ENCODE measurements at regions not wholly inside any gene's neighbourhood (a gene's known extent, or its start where the extent isn't known, plus 50 kb on each side); places are given as distances from the start of the nearest gene placed in this dataset.
A peak's percentile ranks its signal among the peaks of the same experiment; 100 is the strongest.
"Not testable (repeated sequence)": the region's sequence is repeated elsewhere in the genome, so short reads cannot be mapped to it uniquely, and the experiment has no call there.

- DNase-seq = no peak
These were observed 179.2 kb upstream of the HSF2 start for GRCh38 chr6:122220254-122220653.

GRCh38 chr6:122222761-122223160 is 176.7 kb upstream of the HSF2 start:
- DNase-seq = peak; percentile 64

GRCh38 chr6:122223251-122223650 is 176.2 kb upstream of the HSF2 start:
- no peak for DNase-seq

- no peak for DNase-seq
These were observed 160.6 kb upstream of the HSF2 start for GRCh38 chr6:122238861-122239260.

GRCh38 chr6:122246906-122247658 is 152.4 kb upstream of the HSF2 start:
- no peak for DNase-seq

- no peak for DNase-seq
These were observed 151.3 kb upstream of the HSF2 start for GRCh38 chr6:122248001-122248669.

DNA sequence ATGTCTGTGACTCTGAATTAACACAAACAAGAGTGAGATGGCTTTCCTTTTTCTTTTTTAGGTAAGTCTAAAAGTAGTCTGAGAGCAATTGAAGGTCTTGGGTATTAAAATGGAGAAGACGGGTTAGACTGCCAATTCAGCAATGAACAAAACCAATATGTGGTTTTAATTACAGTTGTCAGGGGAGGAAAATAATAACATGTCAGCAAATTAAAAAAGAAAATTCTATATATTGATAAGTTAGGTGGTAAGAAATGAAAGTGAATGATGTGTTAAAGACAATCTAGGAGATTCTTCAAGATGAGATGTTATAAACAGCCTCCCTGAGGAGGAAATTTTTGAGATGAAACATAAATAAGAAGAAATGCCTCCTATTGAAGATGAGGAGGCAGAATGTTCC is 150.6 kb upstream of the HSF2 start:
- no peak for DNase-seq

GRCh38 chr6:122258839-122259238 is 140.6 kb upstream of the HSF2 start:
- DNase-seq = no peak

- DNase-seq = no peak
These were observed 134.9 kb upstream of the HSF2 start for GRCh38 chr6:122264557-122264956.

DNA sequence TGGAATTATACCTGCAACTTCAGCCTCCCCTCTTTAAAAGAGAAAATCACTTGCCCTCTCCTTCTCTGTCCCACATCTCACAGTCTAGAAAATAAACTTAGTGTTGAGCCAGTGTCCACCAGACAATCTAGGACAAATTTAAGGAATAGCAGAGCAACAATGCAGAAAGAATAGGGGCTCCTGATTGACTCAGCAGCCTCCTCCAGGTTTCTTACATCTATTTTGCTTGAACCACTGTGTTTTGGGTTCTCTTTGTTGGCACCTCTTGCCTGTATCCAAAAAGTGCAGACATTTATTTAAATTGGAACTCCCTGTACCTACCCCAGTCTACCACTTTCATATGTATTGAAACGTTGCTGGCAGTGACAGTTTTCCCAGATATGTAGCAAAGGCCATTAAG is 133.7 kb upstream of the HSF2 start:
- DNase-seq = no peak

DNA sequence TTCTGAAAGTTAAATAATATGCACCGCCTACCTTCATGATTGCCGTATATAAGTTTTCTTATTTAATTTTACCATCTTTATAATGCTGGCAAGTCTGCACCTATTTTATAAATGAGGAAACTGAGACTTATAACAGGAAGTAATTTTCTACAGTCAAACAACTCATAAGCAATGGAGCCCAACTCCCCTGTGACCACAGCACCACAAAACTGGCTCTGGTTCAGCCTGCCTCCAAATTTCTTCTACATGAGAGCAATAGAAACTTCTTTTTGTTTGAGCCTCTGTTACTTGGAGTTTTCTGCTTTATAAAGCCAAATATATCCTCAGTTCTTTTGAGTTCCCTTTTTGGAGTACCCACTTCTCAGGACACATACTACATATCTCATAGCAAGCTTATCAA is 131.1 kb upstream of the HSF2 start:
- DNase-seq = peak; percentile 79

GRCh38 chr6:122276637-122277036 is 122.8 kb upstream of the HSF2 start:
- no peak for DNase-seq

GRCh38 chr6:122280105-122281021 is 119.1 kb upstream of the HSF2 start:
- DNase-seq = not testable (repeated sequence)

DNA sequence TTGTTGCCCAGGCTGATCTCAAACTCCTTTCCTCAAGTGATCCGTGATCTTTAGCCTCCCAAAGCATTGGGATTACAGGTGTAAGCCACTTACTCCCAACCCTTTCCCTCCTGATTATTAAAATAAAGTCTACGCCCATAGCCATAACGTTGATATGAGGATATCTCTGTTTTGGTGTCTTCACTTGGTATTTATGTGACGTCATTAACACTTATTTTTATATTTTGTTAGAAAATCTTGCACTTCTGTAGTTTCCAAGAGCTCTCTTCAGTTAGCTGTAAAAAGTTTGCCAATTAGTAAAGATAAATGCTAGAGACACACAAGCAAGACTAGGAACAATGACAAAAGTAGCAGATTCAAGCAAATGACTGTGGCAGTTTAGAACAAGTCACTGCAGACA is 115.6 kb upstream of the HSF2 start:
- DNase-seq = no peak

DNA sequence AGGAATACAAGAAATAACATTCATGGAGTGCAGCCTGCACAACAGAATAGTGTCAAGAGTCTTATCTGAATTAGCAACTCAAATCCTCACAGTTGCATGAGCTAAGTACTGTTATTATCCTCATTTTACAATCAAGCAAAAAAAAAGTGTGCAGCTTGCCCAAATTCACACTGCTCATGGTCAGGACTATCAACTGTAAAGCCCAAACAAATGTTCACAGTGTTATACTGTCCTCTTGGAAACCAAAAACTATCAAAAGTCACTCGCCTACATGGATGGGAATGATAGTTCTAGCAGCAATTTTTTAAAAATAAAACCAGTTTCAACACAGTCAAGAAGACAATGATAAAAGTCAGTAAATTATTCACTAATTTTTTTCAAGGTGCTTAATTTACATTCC is 114.6 kb upstream of the HSF2 start:
- no peak for DNase-seq

GRCh38 chr6:122285292-122285913 is 114.0 kb upstream of the HSF2 start:
- no peak for DNase-seq

GRCh38 chr6:122286512-122286911 is 112.9 kb upstream of the HSF2 start:
- DNase-seq = no peak

DNA sequence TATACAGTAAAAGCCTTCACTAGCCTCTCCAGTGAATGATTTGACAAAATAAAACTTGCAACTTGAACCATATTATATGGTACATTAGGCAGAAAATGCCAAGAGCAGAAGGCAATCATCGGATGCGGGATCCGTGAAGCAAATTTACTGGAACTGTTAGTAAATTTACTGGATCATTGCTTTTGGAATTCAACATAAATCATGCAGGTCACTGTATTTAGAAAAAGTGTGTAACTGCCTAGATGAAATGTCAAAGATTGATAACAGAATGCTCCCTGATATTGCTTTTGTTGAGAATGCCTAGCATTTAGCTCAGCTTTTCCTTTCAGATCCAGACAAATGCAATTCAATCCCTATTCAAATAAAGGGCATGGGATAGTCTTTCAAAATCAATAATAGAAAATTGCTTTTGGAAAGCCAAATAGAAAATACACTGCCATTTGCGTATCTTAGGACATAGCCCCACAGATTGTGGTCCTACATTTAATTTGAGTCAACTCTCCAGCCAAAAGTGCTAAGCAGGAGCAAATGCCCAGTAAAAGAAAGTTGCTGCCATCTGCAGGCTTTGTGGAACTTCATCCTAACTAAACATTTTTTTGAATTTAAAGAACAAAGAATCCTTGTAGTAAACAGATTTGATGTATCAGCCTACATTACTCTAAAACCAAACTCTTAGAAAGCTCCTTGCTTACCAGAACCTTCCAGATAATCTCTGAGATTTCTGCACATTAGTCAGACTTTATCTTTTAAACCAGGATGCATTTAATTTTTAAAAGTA is 109.5 kb upstream of the HSF2 start:
- DNase-seq = peak; percentile 5

DNA sequence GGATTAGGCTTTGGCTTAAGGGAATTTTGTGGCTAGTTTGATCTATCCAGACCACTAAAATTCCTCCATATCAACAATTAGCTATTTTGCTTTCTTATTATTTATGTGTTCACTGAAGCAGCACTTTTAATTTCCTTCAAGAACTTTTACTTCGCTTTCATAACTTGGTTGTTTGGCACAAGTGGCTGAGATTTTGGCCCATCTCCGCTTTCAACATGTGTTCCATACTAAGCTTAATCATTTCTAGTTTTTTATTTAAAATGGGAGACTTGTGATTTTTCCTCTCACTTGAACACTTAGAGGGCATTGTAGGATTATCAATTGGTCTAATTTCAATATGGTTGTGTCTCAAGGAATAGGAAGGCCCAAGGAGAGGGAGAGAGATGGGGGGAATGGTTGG is 102.4 kb upstream of the HSF2 start:
- no peak for DNase-seq

- DNase-seq = no peak
These were observed 97.4 kb upstream of the HSF2 start for GRCh38 chr6:122302067-122302466.

GRCh38 chr6:122307577-122307976 is 91.9 kb upstream of the HSF2 start:
- DNase-seq = no peak

DNA sequence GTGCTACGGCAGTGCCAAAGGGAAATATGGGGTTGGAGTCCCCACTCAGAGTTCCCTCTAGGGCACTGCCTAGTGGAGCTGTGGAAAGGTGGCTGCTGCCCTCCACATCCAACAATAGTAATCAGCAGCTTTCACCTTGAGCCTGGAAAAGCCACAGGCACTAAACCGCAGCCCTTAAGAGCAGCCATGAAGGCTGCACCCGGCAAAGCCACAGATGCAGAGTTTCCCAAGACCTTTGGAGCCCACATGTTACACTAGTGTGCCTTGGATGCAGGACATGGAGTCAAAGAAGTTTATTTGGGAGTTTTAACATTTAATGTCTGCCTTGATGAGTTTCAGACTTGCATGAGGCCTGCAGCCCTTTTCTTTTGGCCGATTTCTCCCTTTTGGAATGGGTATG is 91.4 kb upstream of the HSF2 start:
- DNase-seq = no peak

Data from MV-4-11 (cell line).